ENCODE measurements at regions not wholly inside any gene's neighbourhood (a gene's known extent, or its start where the extent isn't known, plus 50 kb on each side); places are given as distances from the start of the nearest gene placed in this dataset.
A peak's percentile ranks its signal among the peaks of the same experiment; 100 is the strongest.
"Not testable (repeated sequence)": the region's sequence is repeated elsewhere in the genome, so short reads cannot be mapped to it uniquely, and the experiment has no call there.

DNA sequence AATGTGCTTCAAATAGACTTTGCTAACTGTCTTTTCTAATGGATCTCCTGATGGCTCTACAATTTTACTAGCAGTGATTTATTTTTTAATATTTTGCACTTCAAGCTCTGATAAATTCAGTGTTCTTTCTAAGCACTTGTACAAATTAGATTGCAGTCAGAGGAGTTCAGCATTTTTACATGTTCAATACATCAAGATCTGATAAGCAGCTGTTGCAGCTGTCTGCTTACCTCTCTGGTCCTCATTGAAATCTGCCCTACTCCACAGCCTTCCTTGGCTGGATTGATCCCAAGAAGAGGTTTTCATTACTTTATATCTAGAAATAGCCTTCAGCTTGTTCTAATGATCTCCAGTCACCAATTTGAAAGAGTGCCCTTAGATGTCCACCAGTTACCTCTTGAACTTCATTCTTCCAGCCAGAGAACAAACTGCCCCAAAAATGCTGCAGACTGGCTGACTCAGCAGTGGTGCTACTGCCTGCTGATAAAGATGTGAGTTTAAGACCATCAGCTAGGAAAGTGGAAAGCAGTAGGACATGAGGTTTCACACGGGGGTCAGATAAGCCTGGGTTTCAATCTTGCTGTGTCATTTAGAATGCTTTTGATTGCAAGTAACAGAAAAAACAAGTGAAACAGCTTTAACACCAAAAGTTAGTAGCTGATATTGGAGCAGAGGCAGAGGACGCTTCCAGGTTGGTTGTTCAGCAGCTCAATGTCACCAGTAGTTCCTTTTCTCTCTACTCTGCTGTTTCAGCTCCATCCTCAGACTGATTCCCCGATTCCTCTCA is 350.9 kb upstream of the NPVF start:
- DNase-seq (no peak), ATAC-seq (replicated peaks) (no peak)
- no peaks in the 10 kb centered on the region for H3K36me3 Mint-ChIP-seq
- no peak overlapping the region for H3K4me3 Mint-ChIP-seq
- no peak overlapping the region for H3K27ac Mint-ChIP-seq
- H3K4me1 Mint-ChIP-seq: no peaks in the 10 kb centered on the region
- H3K9me3 Mint-ChIP-seq: no peaks in the 10 kb centered on the region
- peaks cover 3 to 18% of the 10 kb centered on the region in 2 donors for H3K27me3 Mint-ChIP-seq

DNA sequence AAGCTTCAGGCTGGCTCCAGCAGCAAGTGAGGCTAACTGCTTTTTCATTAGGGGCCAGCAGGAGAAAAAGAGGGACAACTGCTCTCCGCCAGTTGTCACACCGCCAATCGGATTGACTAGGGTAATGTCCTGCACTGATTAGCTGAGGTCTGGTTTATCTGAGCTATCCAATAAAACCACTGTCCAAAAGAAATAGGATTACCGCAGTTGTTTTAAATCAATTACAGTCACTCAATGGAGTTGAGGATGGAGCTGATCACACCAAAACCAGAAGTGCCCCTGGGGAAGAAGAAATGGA is 351.4 kb upstream of the NPVF start:
- H3K27me3 Mint-ChIP-seq: peaks cover 4 to 18% of the 10 kb centered on the region in 2 donors
- H3K27ac Mint-ChIP-seq: no peak overlapping the region
- no peak for ATAC-seq (replicated peaks)
- no peaks in the 10 kb centered on the region for H3K9me3 Mint-ChIP-seq
- DNase-seq: no peak
- no peak overlapping the region for H3K4me3 Mint-ChIP-seq
- no peaks in the 10 kb centered on the region for H3K4me1 Mint-ChIP-seq
- H3K36me3 Mint-ChIP-seq: no peaks in the 10 kb centered on the region

DNA sequence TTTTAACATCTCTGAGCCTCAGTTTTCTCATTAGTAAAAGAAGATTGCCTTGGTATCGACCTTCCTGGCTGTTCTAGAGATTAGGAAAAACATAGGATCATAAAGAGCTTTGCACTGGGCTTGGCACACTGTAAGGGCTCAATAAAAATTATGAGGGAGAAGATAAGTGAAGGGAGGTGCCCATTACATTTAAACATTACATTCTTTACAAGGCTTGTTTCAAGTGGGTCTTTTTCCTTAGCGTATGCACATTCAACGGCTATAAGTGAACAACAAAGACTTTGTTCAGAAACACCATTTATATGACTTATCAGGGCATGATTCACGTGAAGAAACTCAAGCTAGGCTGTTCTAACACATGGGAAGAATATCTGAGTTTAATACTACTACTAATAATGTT is 351.9 kb upstream of the NPVF start:
- Mint-ChIP-seq H3K27me3 (peaks cover 4 to 18% of the 10 kb centered on the region in 2 donors), H3K9me3 (no peaks in the 10 kb centered on the region), H3K4me1 (no peaks in the 10 kb centered on the region), H3K27ac (no peak overlapping the region), H3K36me3 (no peaks in the 10 kb centered on the region), H3K4me3 (no peak overlapping the region)
- ATAC-seq (replicated peaks) (no peak), DNase-seq (no peak)

DNA sequence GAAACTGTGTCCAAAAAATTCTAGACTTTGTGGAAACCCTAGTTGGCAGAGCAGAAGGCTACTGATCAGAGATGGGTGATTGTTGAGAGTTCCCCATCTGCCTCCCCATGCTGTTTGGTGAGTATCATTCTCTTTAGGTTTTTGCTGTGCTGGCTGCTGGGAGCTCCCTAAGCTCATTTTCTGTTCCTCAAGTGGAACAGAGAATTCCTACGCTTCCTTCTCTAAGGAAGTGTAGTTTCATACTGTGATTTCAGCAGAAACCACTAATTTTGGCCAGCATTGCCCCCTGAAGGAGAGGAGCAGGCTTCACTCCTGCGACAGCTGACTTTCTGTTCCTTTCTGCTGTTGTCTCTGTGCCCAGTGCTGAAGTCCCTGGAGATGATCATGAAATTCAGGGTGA is 355.3 kb upstream of the NPVF start:
- ATAC-seq (replicated peaks): no peak
- no peak overlapping the region for H3K27ac Mint-ChIP-seq
- H3K4me1 Mint-ChIP-seq: peaks cover 11 to 13% of the 10 kb centered on the region in 2 donors
- H3K4me3 Mint-ChIP-seq: no peak overlapping the region
- no peak for DNase-seq
- H3K27me3 Mint-ChIP-seq: peaks cover 4 to 12% of the 10 kb centered on the region in 2 donors
- no peaks in the 10 kb centered on the region for H3K9me3 Mint-ChIP-seq
- H3K36me3 Mint-ChIP-seq: no peaks in the 10 kb centered on the region

DNA sequence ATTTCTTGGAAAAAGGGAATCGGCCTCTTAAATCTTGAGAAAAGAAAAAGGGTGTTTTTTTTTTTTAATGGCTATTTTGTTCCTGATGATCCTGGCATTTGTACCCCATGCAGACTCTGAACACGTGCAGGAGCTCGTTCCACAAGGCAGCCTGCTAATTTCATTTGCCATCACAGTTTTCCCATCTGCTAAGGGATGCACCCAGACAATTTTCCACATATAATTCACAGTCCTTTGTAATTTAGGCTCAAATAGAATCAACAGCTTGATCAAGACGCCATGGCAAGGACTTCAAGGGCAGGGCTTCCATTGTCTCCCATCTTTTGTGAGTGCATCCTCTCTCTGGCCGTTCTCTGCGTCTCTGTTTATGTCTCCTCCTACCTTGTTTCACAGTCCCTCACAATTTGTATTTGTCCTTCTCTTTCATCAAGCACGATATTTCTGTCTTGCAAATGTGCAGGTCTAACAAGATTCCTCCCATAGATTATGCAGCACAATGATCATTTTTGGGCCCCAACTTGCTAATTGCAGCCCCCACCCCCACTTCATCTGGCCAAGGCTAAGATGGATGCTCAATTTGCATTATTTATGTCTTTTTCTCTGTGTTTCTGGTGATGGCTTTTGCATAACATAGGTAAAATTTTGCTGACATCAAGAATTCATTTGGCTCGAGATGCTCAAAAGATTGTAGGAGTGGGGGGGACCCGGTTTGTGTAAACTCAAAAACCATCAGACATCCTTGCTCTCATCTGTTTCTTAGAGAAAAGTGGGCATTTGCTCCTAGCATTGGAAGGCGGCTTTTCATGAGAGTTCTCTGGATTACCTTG is 356.0 kb upstream of the NPVF start:
- Mint-ChIP-seq H3K4me3 (no peak overlapping the region), H3K9me3 (no peaks in the 10 kb centered on the region), H3K27me3 (peaks cover 4 to 10% of the 10 kb centered on the region in 2 donors), H3K4me1 (peaks cover 11 to 13% of the 10 kb centered on the region in 2 donors), H3K27ac (no peak overlapping the region), H3K36me3 (no peaks in the 10 kb centered on the region)
- ATAC-seq (replicated peaks) (no peak), DNase-seq (no peak)

DNA sequence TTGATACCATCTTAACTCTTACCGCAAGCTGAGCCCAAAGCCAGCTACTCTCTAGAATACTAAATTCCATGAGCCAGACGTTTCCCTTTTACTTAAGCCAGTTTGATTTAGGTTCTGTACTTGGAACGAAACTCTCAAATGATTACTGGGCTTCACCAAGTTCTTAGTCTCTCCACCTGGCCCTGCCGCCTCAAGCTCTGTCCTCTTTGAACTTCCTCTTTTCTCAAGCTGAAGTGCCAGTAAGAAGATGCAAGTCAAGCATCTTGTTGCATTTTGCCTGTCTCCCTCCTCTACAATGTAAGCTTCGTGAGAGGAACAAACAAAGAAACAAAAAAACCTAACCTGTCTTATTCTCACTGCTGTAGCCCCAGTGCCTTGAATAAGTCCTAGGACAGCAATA is 358.2 kb upstream of the NPVF start:
- Mint-ChIP-seq H3K27me3 (peaks cover 0 to 4% of the 10 kb centered on the region in 2 donors), H3K4me1 (peaks cover 11 to 13% of the 10 kb centered on the region in 2 donors), H3K4me3 (no peak overlapping the region), H3K9me3 (no peaks in the 10 kb centered on the region), H3K36me3 (no peaks in the 10 kb centered on the region), H3K27ac (no peak overlapping the region)
- ATAC-seq (replicated peaks): peak; percentile 61 to 70
- no peak for DNase-seq

DNA sequence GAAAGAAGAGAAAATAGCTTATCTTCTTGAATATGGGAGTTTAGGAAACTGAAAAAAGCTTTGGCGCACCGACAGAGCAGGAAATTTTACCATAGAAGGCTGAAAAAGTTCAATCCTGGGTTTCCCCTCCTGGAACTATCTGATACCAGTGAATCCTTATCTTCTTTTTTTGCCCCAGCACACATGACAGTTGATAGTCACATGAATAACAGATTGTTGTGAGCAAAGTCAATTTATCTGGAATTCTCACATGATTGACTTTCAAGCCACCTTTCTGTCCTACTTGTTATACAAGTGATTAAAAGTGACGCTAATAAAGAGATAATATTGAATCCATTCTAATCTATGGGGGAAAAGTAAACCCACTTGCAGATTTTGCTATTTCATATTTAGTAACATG is 365.8 kb upstream of the NPVF start:
- Mint-ChIP-seq H3K4me1 (no peaks in the 10 kb centered on the region), H3K27me3 (no peaks in the 10 kb centered on the region), H3K4me3 (no peak overlapping the region), H3K27ac (no peak overlapping the region), H3K9me3 (no peaks in the 10 kb centered on the region), H3K36me3 (peaks cover 5 to 8% of the 10 kb centered on the region in 2 donors)
- DNase-seq (no peak), ATAC-seq (replicated peaks) (no peak)

DNA sequence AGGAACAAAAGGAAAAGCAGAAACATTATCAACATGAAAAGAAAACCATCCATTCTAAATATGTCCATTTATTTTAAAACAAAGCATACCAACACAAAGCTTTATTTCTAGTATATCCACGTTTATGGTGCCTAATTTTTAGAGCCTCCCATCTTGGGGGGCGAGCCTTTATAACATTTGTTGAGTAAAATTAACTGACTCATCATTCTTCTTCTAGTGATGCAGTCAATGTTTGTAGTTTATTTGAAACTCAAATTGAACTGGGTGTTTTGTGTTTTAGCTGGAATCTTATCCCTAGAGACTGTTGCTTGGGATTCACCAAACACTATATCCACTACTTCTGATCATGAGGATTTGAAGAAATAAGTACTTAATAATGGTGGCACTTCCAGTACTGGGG is 366.4 kb upstream of the NPVF start:
- DNase-seq (no peak), ATAC-seq (replicated peaks) (no peak)
- no peaks in the 10 kb centered on the region for H3K27me3 Mint-ChIP-seq
- no peak overlapping the region for H3K4me3 Mint-ChIP-seq
- no peaks in the 10 kb centered on the region for H3K9me3 Mint-ChIP-seq
- H3K4me1 Mint-ChIP-seq: no peaks in the 10 kb centered on the region
- H3K27ac Mint-ChIP-seq: no peak overlapping the region
- peaks cover 5 to 8% of the 10 kb centered on the region in 2 donors for H3K36me3 Mint-ChIP-seq

DNA sequence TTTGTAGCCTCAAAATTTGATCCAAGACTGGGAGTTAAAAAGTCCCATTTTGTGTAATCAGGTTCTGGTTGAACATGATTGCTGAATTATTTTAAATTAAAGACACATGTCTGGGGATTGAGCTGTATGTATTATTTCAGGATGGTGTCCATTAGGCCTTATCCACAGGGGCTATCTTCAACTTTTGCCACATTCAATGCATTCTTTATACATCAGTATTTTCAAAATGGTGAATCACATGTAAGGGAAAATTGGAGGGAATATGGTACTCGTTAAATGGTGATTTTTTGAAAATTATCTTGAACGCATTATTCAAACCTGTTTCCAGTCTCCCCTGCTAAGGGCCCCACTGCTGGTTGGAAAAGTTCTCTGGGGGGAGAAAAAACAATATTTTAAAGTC is 367.7 kb upstream of the NPVF start:
- Mint-ChIP-seq H3K27ac (no peak overlapping the region), H3K27me3 (no peaks in the 10 kb centered on the region), H3K4me1 (no peaks in the 10 kb centered on the region), H3K36me3 (peaks cover 5 to 8% of the 10 kb centered on the region in 2 donors), H3K9me3 (no peaks in the 10 kb centered on the region), H3K4me3 (no peak overlapping the region)
- ATAC-seq (replicated peaks) (no peak), DNase-seq (no peak)

DNA sequence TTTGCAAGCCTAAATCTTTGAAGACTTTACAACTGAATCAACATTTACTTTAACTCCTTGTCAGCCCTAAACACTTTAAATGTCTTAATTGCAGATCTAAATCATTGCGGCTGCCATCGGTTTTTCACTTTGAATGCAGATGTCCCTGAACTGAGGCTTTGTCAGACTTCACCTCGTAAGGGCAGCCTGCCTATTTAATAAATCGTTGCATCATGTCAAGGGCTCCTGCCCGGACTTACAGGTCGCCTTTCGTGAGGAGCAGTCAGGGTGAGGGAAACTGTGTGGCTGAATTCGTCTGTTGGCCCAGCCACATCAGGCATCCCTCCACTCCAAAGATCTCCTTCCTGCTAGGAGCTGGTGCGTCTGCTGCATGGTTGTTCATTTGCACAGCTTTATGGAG is 368.2 kb upstream of the NPVF start:
- DNase-seq: no peak
- no peak overlapping the region for H3K4me3 Mint-ChIP-seq
- no peak overlapping the region for H3K27ac Mint-ChIP-seq
- ATAC-seq (replicated peaks): no peak
- no peaks in the 10 kb centered on the region for H3K27me3 Mint-ChIP-seq
- no peaks in the 10 kb centered on the region for H3K9me3 Mint-ChIP-seq
- H3K36me3 Mint-ChIP-seq: peaks cover 5 to 8% of the 10 kb centered on the region in 2 donors
- no peaks in the 10 kb centered on the region for H3K4me1 Mint-ChIP-seq

DNA sequence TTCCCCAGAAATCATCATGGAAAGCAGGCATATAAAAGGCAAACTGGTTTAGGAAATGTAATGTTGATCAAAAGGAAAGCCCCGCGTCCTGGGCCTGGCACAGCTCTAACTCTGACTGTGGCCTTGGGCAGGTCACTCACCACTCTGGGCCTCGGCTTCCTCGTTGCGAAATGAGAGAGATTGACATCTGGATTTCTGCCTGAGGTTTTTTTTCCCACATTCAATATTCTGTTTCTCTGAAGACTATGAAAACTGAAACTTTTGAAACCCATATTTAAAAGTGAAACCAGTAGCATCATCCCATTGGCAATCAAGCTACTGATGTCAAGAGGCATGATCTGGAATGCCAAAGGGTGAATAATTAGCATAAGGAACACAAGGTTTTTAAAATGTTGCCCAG is 369.7 kb upstream of the NPVF start:
- Mint-ChIP-seq H3K27ac (no peak overlapping the region), H3K4me1 (no peaks in the 10 kb centered on the region), H3K4me3 (no peak overlapping the region), H3K27me3 (no peaks in the 10 kb centered on the region), H3K9me3 (no peaks in the 10 kb centered on the region), H3K36me3 (peaks cover 5 to 8% of the 10 kb centered on the region in 2 donors)
- DNase-seq (no peak), ATAC-seq (replicated peaks) (no peak)

DNA sequence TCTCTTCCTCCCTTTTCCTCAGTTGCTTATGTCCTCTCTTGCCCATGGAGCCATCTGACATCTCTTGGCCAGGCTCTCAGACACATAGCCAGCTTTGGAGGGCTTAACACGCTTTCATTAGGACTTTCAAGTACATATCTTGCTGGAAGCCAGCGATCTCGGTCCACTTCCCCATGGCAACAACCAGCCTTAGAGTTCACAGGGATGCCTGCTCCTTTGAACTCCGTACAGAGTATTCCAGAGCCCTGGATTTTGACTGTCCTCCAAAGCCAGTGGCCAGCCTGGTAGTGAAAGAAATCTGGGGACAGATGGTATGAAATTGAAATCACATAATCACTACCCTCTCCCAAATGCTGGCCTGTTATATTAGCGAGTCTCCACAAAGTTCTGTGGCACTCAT is 370.5 kb upstream of the NPVF start:
- H3K4me3 Mint-ChIP-seq: no peak overlapping the region
- no peak overlapping the region for H3K27ac Mint-ChIP-seq
- H3K36me3 Mint-ChIP-seq: peaks cover 2 to 8% of the 10 kb centered on the region in 2 donors
- ATAC-seq (replicated peaks) (no peak), DNase-seq (no peak)
- H3K9me3 Mint-ChIP-seq: no peaks in the 10 kb centered on the region
- no peaks in the 10 kb centered on the region for H3K4me1 Mint-ChIP-seq
- H3K27me3 Mint-ChIP-seq: no peaks in the 10 kb centered on the region

DNA sequence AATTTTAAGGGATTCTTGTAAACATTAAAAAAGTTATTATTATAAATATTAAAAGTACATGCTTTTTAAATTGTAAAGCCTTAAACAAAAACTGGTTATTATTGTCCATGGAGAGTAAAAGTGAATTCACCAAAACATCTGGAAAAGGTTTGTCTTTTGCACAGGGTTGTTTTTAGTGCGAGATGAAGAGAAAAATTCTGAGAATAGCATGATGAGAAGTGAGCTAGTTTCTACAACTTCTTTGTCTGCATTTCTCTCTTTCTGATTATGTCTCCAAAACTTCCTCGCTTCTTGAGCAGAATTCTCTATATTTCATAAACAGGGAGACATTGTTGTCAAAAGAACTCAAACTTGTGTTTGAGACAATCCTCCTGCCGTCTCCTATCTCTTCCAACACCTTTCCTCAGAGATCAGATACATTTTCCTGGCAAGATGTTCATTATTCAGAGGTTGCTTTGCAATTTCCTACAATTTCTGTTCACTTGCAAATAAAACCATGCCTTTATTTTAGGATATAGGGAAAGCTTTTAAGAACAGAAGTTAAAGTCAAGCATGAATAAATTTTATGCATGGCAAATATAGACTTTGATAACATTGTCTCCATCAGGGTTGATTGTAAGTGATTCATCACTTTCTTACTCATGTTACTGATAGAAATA is 372.1 kb upstream of the NPVF start:
- Mint-ChIP-seq H3K27me3 (no peaks in the 10 kb centered on the region), H3K36me3 (peaks cover 0 to 2% of the 10 kb centered on the region in 2 donors), H3K27ac (no peak overlapping the region), H3K4me3 (no peak overlapping the region), H3K4me1 (no peaks in the 10 kb centered on the region), H3K9me3 (no peaks in the 10 kb centered on the region)
- DNase-seq: no peak
- no peak for ATAC-seq (replicated peaks)

DNA sequence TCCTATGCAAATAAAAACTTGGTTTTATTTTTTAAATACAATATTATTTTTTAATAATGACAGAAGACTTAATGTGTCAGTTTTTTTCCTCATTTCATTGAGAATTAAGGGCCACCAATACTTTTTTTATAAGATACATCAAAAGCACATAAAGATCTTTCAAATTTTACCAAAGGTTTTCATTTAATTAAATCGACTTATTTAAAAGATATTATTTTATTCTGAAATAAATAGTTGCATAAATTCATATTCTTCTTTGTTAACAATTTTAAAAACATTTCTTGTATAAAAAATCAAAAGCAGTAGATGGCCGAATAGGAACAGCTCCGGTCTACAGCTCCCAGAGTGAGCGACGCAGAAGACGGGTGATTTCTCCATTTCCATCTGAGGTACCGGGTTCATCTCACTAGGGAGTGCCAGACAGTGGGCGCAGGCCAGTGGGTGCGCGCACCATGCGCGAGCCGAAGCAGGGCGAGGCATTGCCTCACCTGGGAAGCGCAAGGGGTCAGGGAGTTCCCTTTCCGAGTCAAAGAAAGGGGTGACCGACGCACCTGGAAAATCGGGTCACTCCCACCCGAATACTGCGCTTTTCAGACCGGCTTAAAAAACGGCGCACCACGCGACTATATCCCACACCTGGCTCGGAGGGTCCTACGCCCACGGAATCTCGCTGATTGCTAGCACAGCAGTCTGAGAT is 374.6 kb upstream of the NPVF start:
- DNase-seq; H3K27me3 Mint-ChIP-seq; H3K36me3 Mint-ChIP-seq; ATAC-seq (replicated peaks); H3K27ac Mint-ChIP-seq; H3K9me3 Mint-ChIP-seq; H3K4me1 Mint-ChIP-seq: not testable (repeated sequence)
- H3K4me3 Mint-ChIP-seq: peak overlapping the region; percentile 67 to 74

Measured in stimulated activated naive B cell treated with anti-CD40 and anti-IgM and Interleukin-4, amounts not matched to agents 10 μg/mL and 1 μg/mL and 100 μg/mL, for 72 hours (primary cell).